GM18508 (cell line): ENCODE measurements at regions not wholly inside any gene's neighbourhood (a gene's known extent, or its start where the extent isn't known, plus 50 kb on each side); places are given as distances from the start of the nearest gene placed in this dataset.

Experiments used
- ATAC-seq: cut with Tn5 transposase; IDR thresholded peaks from one replicate; pipeline ENCODE4 v1.9.1; 2021; ENCODE audit warnings: moderate number of reproducible peaks; ENCODE audit not compliant: insufficient read depth, unreplicated experiment

GRCh38 chr6:62345962-62346689 lies 60.1 kb upstream of the KHDRBS2 start:
- no peak for ATAC-seq

GRCh38 chr6:62345446-62345845 lies 59.4 kb upstream of the KHDRBS2 start:
- ATAC-seq: no peak

GRCh38 chr6:62344850-62345249 lies 58.8 kb upstream of the KHDRBS2 start:
- no peak for ATAC-seq

GRCh38 chr6:62338477-62338876 lies 52.5 kb upstream of the KHDRBS2 start:
- no peak for ATAC-seq
